Right forelimb (tissue), 1 donor: ENCODE measurements at regions not wholly inside any gene's neighbourhood (a gene's known extent, or its start where the extent isn't known, plus 50 kb on each side); places are given as distances from the start of the nearest gene placed in this dataset.
"Not testable (repeated sequence)": the region's sequence is repeated elsewhere in the genome, so short reads cannot be mapped to it uniquely, and the experiment has no call there.

Experiments
- DNase-seq: peaks from one replicate; pipeline ENCODE4 v3.0.0-alpha.2; 2018

GRCh38 chrX:13955975-13956374 lies 73.7 kb downstream of the GEMIN8 start:
- DNase-seq = no peak

GRCh38 chrX:13955095-13955647 lies 74.5 kb downstream of the GEMIN8 start:
- no peak for DNase-seq

GRCh38 chrX:13952581-13952980 lies 77.1 kb downstream of the GEMIN8 start:
- no peak for DNase-seq

- not testable (repeated sequence) for DNase-seq
Observed at GRCh38 chrX:13946223-13946622, 83.5 kb downstream of the GEMIN8 start.

- DNase-seq = not testable (repeated sequence)
Observed at GRCh38 chrX:13945787-13946186, 83.9 kb downstream of the GEMIN8 start.

GRCh38 chrX:13940671-13941070 lies 89.0 kb downstream of the GEMIN8 start:
- DNase-seq = no peak

GRCh38 chrX:13939741-13940597 lies 89.7 kb downstream of the GEMIN8 start:
- DNase-seq = no peak

GRCh38 chrX:13938829-13939530 lies 90.7 kb downstream of the GEMIN8 start:
- peak; percentile 39 for DNase-seq

- peak; percentile 64 for DNase-seq
Observed at GRCh38 chrX:13938051-13938828, 91.5 kb downstream of the GEMIN8 start.

- DNase-seq = peak; percentile 51
Observed at GRCh38 chrX:13937370-13938050, 92.2 kb downstream of the GEMIN8 start.

- no peak for DNase-seq
Observed at GRCh38 chrX:13936521-13937225, 93.0 kb downstream of the GEMIN8 start.

- DNase-seq = no peak
Observed at GRCh38 chrX:13934731-13935130, 95.0 kb downstream of the GEMIN8 start.

GRCh38 chrX:13933851-13934250 lies 95.8 kb downstream of the GEMIN8 start:
- DNase-seq = no peak

- no peak for DNase-seq
Observed at GRCh38 chrX:13933352-13933751, 96.3 kb downstream of the GEMIN8 start.

- DNase-seq = no peak
Observed at GRCh38 chrX:13932416-13932815, 97.3 kb downstream of the GEMIN8 start.

GRCh38 chrX:13927175-13927574 lies 102.5 kb downstream of the GEMIN8 start:
- no peak for DNase-seq

GRCh38 chrX:13923845-13924244 lies 105.8 kb downstream of the GEMIN8 start:
- no peak for DNase-seq

GRCh38 chrX:13923289-13923688 lies 106.4 kb upstream of the GPM6B start:
- no peak for DNase-seq

GRCh38 chrX:13917507-13917906 lies 100.6 kb upstream of the GPM6B start:
- no peak for DNase-seq

- DNase-seq = no peak
Observed at GRCh38 chrX:13911586-13911985, 94.7 kb upstream of the GPM6B start.

- no peak for DNase-seq
Observed at GRCh38 chrX:13906093-13906492, 89.2 kb upstream of the GPM6B start.

GRCh38 chrX:13903405-13903804 lies 86.5 kb upstream of the GPM6B start:
- no peak for DNase-seq
